Dedifferentiated amniotic fluid mesenchymal stem cell (primary cell): ENCODE measurements at regions not wholly inside any gene's neighbourhood (a gene's known extent, or its start where the extent isn't known, plus 50 kb on each side); places are given as distances from the start of the nearest gene placed in this dataset.

Experiments used
- DNase-seq: peaks from one replicate; pipeline ENCODE4 v3.0.0-alpha.2; 2016; ENCODE audit errors: extremely low spot score

GRCh38 chr1:58380345-58380744 lies 166.2 kb downstream of the OMA1 start:
- no peak for DNase-seq

- DNase-seq: no peak
These were observed 179.3 kb downstream of the OMA1 start for GRCh38 chr1:58367217-58367616.

- no peak for DNase-seq
These were observed 181.2 kb downstream of the OMA1 start for GRCh38 chr1:58365328-58365727.

- no peak for DNase-seq
These were observed 182.9 kb downstream of the OMA1 start for GRCh38 chr1:58363585-58363984.

GRCh38 chr1:58361134-58361533 lies 185.4 kb downstream of the OMA1 start:
- DNase-seq: no peak

- DNase-seq: no peak
These were observed 188.2 kb downstream of the OMA1 start for GRCh38 chr1:58358346-58358745.

- no peak for DNase-seq
These were observed 190.1 kb downstream of the OMA1 start for GRCh38 chr1:58356402-58356801.

- no peak for DNase-seq
These were observed 193.4 kb downstream of the OMA1 start for GRCh38 chr1:58353168-58353567.

GRCh38 chr1:58352476-58353092 lies 193.9 kb downstream of the OMA1 start:
- no peak for DNase-seq

GRCh38 chr1:58346036-58346355 lies 200.5 kb downstream of the OMA1 start:
- no peak for DNase-seq

- DNase-seq: no peak
These were observed 201.1 kb downstream of the OMA1 start for GRCh38 chr1:58345215-58346035.

- DNase-seq: no peak
These were observed 206.3 kb downstream of the OMA1 start for GRCh38 chr1:58340185-58340584.

- no peak for DNase-seq
These were observed 208.4 kb downstream of the OMA1 start for GRCh38 chr1:58338081-58338480.

GRCh38 chr1:58333511-58333910 lies 213.0 kb downstream of the OMA1 start:
- DNase-seq: no peak

- no peak for DNase-seq
These were observed 215.4 kb downstream of the OMA1 start for GRCh38 chr1:58331156-58331555.

GRCh38 chr1:58325866-58326265 lies 220.7 kb downstream of the OMA1 start:
- no peak for DNase-seq

GRCh38 chr1:58324558-58324957 lies 222.0 kb downstream of the OMA1 start:
- DNase-seq: no peak

- no peak for DNase-seq
These were observed 228.1 kb downstream of the OMA1 start for GRCh38 chr1:58318157-58319005.

- DNase-seq: no peak
These were observed 228.8 kb downstream of the OMA1 start for GRCh38 chr1:58317694-58318093.

- no peak for DNase-seq
These were observed 229.4 kb downstream of the OMA1 start for GRCh38 chr1:58317086-58317485.

GRCh38 chr1:58316141-58316540 lies 230.4 kb downstream of the OMA1 start:
- DNase-seq: no peak

GRCh38 chr1:58312971-58313563 lies 233.5 kb downstream of the OMA1 start:
- no peak for DNase-seq
